ENCODE measurements at regions not wholly inside any gene's neighbourhood (a gene's known extent, or its start where the extent isn't known, plus 50 kb on each side); places are given as distances from the start of the nearest gene placed in this dataset.

- H3K27ac ChIP-seq (ENCODE audit: low read depth, low read length, poor library complexity, severe bottlenecking) = no peak overlapping the region
- intact Hi-C loops (cut with micrococcal nuclease; ENCODE audit: unreplicated experiment) = no loop called here
- CTCF ChIA-PET = no interaction called here
- H3K36me3 ChIP-seq (ENCODE audit: insufficient read depth, low read length, poor library complexity, severe bottlenecking) = no peaks in the 10 kb centered on the region
- DNase-seq (ENCODE audit: low spot score) = no peak
- H3K9me3 ChIP-seq (ENCODE audit: low read depth, low read length, poor library complexity, severe bottlenecking) = peaks cover 9% of the 10 kb centered on the region
- no peak for TF ChIP-seq EZH2 (IDR thresholded peaks at IDR 0.05; ENCODE audit: borderline replicate concordance, low read depth, low read length, poor library complexity, severe bottlenecking)
- TF ChIP-seq CTCF (conservative IDR thresholded peaks at IDR 0.05; ENCODE audit: low read depth, low read length) = no peak
- no peaks in the 10 kb centered on the region for H3K27me3 ChIP-seq (replicated peaks; ENCODE audit: insufficient read depth, low read depth, low read length, poor library complexity)
- POLR2A ChIA-PET (ENCODE audit: low non-redundant PET) = no interaction called here
- no peaks in the 10 kb centered on the region for H3K4me1 ChIP-seq (ENCODE audit: insufficient read depth, low read length, poor library complexity, severe bottlenecking)
- BruUV-seq (replicated peaks) = no TSS peak
- no peak overlapping the region for H3K4me3 ChIP-seq (ENCODE audit: low read depth, low read length, poor library complexity, severe bottlenecking)
These were observed 611.6 kb upstream of the SALL3 start for GRCh38 chr18:78367996-78368395.

- no TSS peak for BruUV-seq (replicated peaks)
- Histone ChIP-seq H3K27ac (ENCODE audit: low read depth, low read length, poor library complexity, severe bottlenecking) (no peak overlapping the region), H3K4me1 (ENCODE audit: insufficient read depth, low read length, poor library complexity, severe bottlenecking) (no peaks in the 10 kb centered on the region), H3K36me3 (ENCODE audit: insufficient read depth, low read length, poor library complexity, severe bottlenecking) (no peaks in the 10 kb centered on the region), H3K9me3 (ENCODE audit: low read depth, low read length, poor library complexity, severe bottlenecking) (peaks cover 16% of the 10 kb centered on the region), H3K4me3 (ENCODE audit: low read depth, low read length, poor library complexity, severe bottlenecking) (no peak overlapping the region), H3K27me3 (replicated peaks; ENCODE audit: insufficient read depth, low read depth, low read length, poor library complexity) (no peaks in the 10 kb centered on the region)
- POLR2A ChIA-PET (ENCODE audit: low non-redundant PET) = no interaction called here
- no peak for TF ChIP-seq EZH2 (IDR thresholded peaks at IDR 0.05; ENCODE audit: borderline replicate concordance, low read depth, low read length, poor library complexity, severe bottlenecking)
- TF ChIP-seq CTCF (conservative IDR thresholded peaks at IDR 0.05; ENCODE audit: low read depth, low read length) = no peak
- intact Hi-C loops (cut with micrococcal nuclease; ENCODE audit: unreplicated experiment) = no loop called here
- DNase-seq (ENCODE audit: low spot score) = no peak
- CTCF ChIA-PET = no interaction called here
These were observed 610.9 kb upstream of the SALL3 start for GRCh38 chr18:78368726-78369125.

- Histone ChIP-seq H3K4me1 (ENCODE audit: insufficient read depth, low read length, poor library complexity, severe bottlenecking) (no peaks in the 10 kb centered on the region), H3K9me3 (ENCODE audit: low read depth, low read length, poor library complexity, severe bottlenecking) (peaks cover 33% of the 10 kb centered on the region), H3K36me3 (ENCODE audit: insufficient read depth, low read length, poor library complexity, severe bottlenecking) (no peaks in the 10 kb centered on the region), H3K27me3 (replicated peaks; ENCODE audit: insufficient read depth, low read depth, low read length, poor library complexity) (no peaks in the 10 kb centered on the region), H3K4me3 (ENCODE audit: low read depth, low read length, poor library complexity, severe bottlenecking) (no peak overlapping the region), H3K27ac (ENCODE audit: low read depth, low read length, poor library complexity, severe bottlenecking) (no peak overlapping the region)
- BruUV-seq (replicated peaks) = no TSS peak
- POLR2A ChIA-PET (ENCODE audit: low non-redundant PET) = no interaction called here
- CTCF ChIA-PET = no interaction called here
- TF ChIP-seq CTCF (conservative IDR thresholded peaks at IDR 0.05; ENCODE audit: low read depth, low read length) = no peak
- no peak for TF ChIP-seq EZH2 (IDR thresholded peaks at IDR 0.05; ENCODE audit: borderline replicate concordance, low read depth, low read length, poor library complexity, severe bottlenecking)
- intact Hi-C loops (cut with micrococcal nuclease; ENCODE audit: unreplicated experiment) = no loop called here
- no peak for DNase-seq (ENCODE audit: low spot score)
These were observed 603.6 kb upstream of the SALL3 start for GRCh38 chr18:78376046-78376445.
